GM12872 (cell line): ENCODE measurements at regions not wholly inside any gene's neighbourhood (a gene's known extent, or its start where the extent isn't known, plus 50 kb on each side); places are given as distances from the start of the nearest gene placed in this dataset.

Experiments
- TF ChIP-seq, protein P1 (sequence below): IDR thresholded peaks from 3 replicates; pipeline ENCODE4 v1.5.1; 2011; ENCODE audit warnings: low read depth, mild to moderate bottlenecking, low read length, moderate library complexity; ENCODE audit not compliant: insufficient read depth

DNA sequence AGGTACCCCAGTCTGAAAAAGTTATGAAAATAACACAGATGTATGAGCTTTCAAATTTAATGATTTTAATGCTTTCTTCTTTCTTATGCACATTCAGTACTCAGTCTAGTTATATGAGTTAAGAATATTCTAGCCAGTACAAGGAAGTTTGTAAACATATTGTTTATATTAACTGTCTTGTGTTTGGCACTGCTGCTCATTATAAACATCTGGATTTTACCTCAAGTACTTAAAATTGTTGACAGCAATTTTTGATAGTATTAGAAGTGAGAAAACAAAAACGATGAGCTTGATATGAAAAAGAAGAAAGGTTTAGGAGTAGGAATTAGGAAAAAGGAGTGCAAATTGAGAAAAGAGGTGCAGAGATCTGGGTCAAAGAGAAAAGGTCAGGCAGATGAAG is 293.3 kb downstream of the C3orf38 start:
- TF ChIP-seq, protein P1, sequence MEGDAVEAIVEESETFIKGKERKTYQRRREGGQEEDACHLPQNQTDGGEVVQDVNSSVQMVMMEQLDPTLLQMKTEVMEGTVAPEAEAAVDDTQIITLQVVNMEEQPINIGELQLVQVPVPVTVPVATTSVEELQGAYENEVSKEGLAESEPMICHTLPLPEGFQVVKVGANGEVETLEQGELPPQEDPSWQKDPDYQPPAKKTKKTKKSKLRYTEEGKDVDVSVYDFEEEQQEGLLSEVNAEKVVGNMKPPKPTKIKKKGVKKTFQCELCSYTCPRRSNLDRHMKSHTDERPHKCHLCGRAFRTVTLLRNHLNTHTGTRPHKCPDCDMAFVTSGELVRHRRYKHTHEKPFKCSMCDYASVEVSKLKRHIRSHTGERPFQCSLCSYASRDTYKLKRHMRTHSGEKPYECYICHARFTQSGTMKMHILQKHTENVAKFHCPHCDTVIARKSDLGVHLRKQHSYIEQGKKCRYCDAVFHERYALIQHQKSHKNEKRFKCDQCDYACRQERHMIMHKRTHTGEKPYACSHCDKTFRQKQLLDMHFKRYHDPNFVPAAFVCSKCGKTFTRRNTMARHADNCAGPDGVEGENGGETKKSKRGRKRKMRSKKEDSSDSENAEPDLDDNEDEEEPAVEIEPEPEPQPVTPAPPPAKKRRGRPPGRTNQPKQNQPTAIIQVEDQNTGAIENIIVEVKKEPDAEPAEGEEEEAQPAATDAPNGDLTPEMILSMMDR: no peak

DNA sequence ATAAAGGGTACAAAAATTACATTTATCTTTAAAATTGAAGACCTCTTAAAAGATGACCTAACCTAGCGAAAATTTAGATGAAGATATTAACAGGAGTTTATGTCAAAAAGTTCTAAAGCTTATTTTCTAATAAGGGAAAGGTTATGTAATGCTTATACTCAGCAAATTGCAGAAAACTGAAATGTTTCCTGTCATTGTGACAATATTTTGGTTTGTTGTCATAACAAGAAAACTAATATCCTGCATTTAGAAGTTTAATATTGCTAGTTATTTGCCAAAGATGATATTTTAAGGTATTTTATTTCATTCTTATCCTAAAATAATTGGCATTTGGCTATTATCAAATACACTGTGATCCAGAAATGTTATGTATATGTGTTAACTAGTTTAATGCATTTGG is 294.5 kb downstream of the C3orf38 start:
- TF ChIP-seq, protein P1: no peak

DNA sequence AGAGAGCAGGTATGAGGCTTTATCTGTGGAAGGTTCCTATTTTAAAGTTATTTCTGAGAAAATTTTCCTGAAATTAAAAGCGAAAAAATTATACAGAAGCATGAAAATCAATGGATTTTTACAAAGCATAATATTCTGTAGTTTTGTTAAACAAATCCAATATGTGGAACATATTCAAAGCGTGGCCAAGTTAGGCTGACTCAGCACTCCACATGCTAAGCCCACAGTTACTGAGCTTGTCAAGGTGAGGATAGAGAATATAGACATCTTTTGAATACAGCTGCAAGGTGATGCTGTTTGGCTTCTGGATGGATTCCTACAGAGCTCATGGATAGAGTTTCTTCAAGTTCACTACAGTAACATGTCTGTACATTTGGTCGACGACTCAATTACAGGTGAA is 302.5 kb downstream of the C3orf38 start:
- TF ChIP-seq, protein P1: no peak

DNA sequence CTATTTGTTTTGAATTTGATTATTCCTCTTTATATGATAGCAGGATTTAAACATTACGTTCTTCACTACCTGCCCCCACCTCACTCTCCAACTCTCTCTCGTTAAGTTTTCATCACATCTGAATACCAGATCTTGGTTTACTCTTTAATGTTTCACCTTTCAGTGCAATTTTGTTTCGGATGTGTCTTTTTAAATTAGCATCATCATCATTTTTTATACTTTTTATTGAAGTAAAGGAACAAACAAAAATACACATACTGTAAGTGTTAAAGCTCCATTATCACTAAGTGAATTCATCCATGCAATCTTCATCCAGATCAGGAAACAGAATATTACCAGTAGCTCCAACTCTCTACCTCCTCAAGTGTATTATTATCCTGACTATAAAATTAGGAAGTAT is 310.6 kb downstream of the C3orf38 start:
- TF ChIP-seq, protein P1: no peak

DNA sequence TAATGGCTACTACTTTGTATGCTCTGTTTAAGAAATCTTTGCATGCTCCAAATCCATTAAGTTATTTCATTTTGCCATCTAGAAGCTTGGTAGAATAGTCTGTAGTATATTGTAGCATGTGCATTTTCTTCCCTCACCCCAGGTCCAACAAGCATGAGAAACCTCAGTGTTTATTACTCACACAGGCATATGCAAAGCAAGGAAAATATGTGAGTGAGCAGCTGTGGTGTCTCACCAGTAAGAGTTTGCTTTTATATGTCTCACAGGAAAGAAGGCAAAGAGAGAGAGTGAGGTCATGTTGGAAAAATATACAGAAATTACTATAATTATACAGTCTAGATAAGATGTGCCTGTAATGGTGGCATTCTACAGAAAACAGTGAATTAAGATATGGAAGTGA is 312.5 kb downstream of the C3orf38 start:
- TF ChIP-seq, protein P1: no peak

DNA sequence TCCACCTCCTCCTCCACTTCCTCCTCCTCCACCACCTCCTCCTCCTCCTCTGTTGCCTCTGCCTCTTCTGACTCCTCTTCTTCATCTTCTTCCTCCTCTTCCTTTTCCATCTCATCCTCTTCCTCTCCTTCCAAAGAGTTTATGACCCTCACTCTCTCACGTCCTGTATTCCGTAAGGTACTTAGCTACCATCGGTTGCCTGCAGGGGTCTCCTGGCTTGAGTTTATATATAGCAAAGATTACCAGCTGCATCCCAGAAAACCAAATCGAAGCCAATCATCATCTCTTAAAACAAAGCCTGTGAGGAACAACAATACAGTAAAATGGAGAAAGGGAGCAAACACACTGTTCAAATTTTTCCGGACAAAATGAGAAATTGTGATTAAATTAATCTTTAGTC is 317.4 kb downstream of the C3orf38 start:
- TF ChIP-seq, protein P1: no peak

DNA sequence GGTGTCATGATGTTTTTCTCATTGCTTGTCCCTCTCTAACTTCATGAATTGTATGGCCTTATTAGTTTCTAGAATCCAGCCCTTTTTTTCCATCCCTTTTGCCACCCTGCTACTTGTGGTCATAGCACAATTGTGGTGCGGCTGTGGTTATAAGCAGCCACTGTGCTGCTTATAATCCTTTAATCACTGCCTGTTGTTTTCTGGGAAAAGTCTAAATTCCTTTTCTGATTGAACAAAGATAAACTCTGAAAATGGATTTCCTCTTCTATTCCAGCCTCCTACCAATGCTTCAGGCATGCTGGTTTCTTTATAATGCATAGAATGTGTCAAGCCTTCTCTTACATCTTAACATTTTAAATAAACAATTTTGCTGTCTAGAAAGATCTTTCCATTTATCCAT is 319.5 kb downstream of the C3orf38 start:
- TF ChIP-seq, protein P1: no peak

DNA sequence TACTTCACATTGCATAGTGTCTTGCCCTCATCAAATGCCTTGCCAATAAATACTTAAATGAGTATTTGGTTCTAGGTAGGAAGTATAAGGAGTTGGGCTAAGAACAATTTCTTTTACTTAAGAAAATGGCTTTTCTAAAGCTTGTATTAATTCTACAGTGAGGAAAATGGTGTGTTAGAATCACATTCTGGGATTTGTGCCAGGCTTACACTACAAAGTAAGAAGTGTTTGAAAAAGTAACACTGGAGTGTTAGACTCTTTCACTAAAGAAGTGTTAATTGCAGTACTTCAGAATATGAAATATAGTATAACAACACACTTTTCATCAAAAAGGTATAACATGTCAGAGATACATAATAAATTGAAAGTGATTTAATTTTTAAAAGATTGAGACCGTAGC is 328.7 kb downstream of the C3orf38 start:
- TF ChIP-seq, protein P1: no peak
